ENCODE measurements at regions not wholly inside any gene's neighbourhood (a gene's known extent, or its start where the extent isn't known, plus 50 kb on each side); places are given as distances from the start of the nearest gene placed in this dataset.

- H3K9ac ChIP-seq (ENCODE audit: low read depth in 2 of 2, low read length in 2 of 2): no peak overlapping the region
- H3K36me3 ChIP-seq: no peaks in the 10 kb centered on the region
- intact Hi-C loops (cut with DNase I): no loop called here
- no peaks in the 10 kb centered on the region for H3K27me3 ChIP-seq
- no peak overlapping the region for H3K27ac ChIP-seq
- no peaks in the 10 kb centered on the region for H3K9me3 ChIP-seq
- H3K4me3 ChIP-seq: no peak overlapping the region
- no peak for TF ChIP-seq CTCF (IDR thresholded peaks at IDR 0.05)
- no peak for DNase-seq
- H3K4me1 ChIP-seq: no peaks in the 10 kb centered on the region
These were observed 205.8 kb upstream of the CTAGE1 start for GRCh38 chr18:22623513-22623912.

- no peak overlapping the region for H3K9ac ChIP-seq (ENCODE audit: low read depth in 2 of 2, low read length in 2 of 2)
These were observed 206.5 kb upstream of the CTAGE1 start for GRCh38 chr18:22624176-22624575.

GRCh38 chr18:22625406-22625805 lies 207.7 kb upstream of the CTAGE1 start:
- Histone ChIP-seq H3K9me3 (no peaks in the 10 kb centered on the region), H3K27me3 (no peaks in the 10 kb centered on the region), H3K27ac (no peak overlapping the region), H3K36me3 (no peaks in the 10 kb centered on the region), H3K4me3 (no peak overlapping the region), H3K4me1 (no peaks in the 10 kb centered on the region), H3K9ac (ENCODE audit: low read depth in 2 of 2, low read length in 2 of 2) (no peak overlapping the region)
- no peak for DNase-seq
- no peak for TF ChIP-seq CTCF (IDR thresholded peaks at IDR 0.05)
- intact Hi-C loops (cut with DNase I): no loop called here

More at GRCh38 chr18:22624176-22624575, 206.5 kb upstream of the CTAGE1 start:
- Histone ChIP-seq H3K36me3 (no peaks in the 10 kb centered on the region), H3K4me1 (no peaks in the 10 kb centered on the region), H3K9me3 (no peaks in the 10 kb centered on the region), H3K4me3 (no peak overlapping the region), H3K27me3 (no peaks in the 10 kb centered on the region), H3K27ac (no peak overlapping the region)
- intact Hi-C loops (cut with DNase I): no loop called here
- no peak for DNase-seq
- TF ChIP-seq CTCF (IDR thresholded peaks at IDR 0.05): no peak

- H3K27ac ChIP-seq: no peak overlapping the region
- no peak for TF ChIP-seq CTCF (IDR thresholded peaks at IDR 0.05)
- H3K4me3 ChIP-seq: no peak overlapping the region
- no peaks in the 10 kb centered on the region for H3K36me3 ChIP-seq
- H3K27me3 ChIP-seq: no peaks in the 10 kb centered on the region
- H3K9me3 ChIP-seq: no peaks in the 10 kb centered on the region
- H3K9ac ChIP-seq (ENCODE audit: low read depth in 2 of 2, low read length in 2 of 2): no peak overlapping the region
- H3K4me1 ChIP-seq: no peaks in the 10 kb centered on the region
- no peak for DNase-seq
- intact Hi-C loops (cut with DNase I): no loop called here
These were observed 209.1 kb upstream of the CTAGE1 start for GRCh38 chr18:22626771-22627170.

- Histone ChIP-seq H3K4me3 (no peak overlapping the region), H3K27ac (no peak overlapping the region), H3K9ac (ENCODE audit: low read depth in 2 of 2, low read length in 2 of 2) (no peak overlapping the region), H3K36me3 (no peaks in the 10 kb centered on the region), H3K4me1 (no peaks in the 10 kb centered on the region), H3K27me3 (no peaks in the 10 kb centered on the region), H3K9me3 (no peaks in the 10 kb centered on the region)
- TF ChIP-seq CTCF (IDR thresholded peaks at IDR 0.05): no peak
- DNase-seq: no peak
- intact Hi-C loops (cut with DNase I): no loop called here
These were observed 209.8 kb upstream of the CTAGE1 start for GRCh38 chr18:22627506-22627905.

Measured in colonic mucosa (tissue), 4 donors.